WI38 (cell line): ENCODE measurements at regions not wholly inside any gene's neighbourhood (a gene's known extent, or its start where the extent isn't known, plus 50 kb on each side); places are given as distances from the start of the nearest gene placed in this dataset.

Source experiments
- H3K4me3 ChIP-seq: 2 replicates; pipeline ENCODE4 v1.5.1; 2011; ENCODE audit warnings: low read depth, mild to moderate bottlenecking, control low read depth, low read length
- CTCF ChIP-seq: IDR thresholded peaks from 2 replicates; pipeline ENCODE4 v1.5.1; 2012; ENCODE audit warnings: low read depth, mild to moderate bottlenecking, control low read depth, low read length

- H3K4me3 ChIP-seq: no peak overlapping the region
- no peak for TF ChIP-seq CTCF
Measured at GRCh38 chr20:40956542-40957264, 71.9 kb upstream of the TOP1 start.

GRCh38 chr20:40957265-40957760, 71.3 kb upstream of the TOP1 start:
- H3K4me3 ChIP-seq: no peak overlapping the region
- no peak for TF ChIP-seq CTCF

GRCh38 chr20:40958598-40958997, 70.0 kb upstream of the TOP1 start:
- no peak for TF ChIP-seq CTCF
- H3K4me3 ChIP-seq: no peak overlapping the region

- no peak overlapping the region for H3K4me3 ChIP-seq
- TF ChIP-seq CTCF: no peak
Measured at GRCh38 chr20:40959325-40960092, 69.1 kb upstream of the TOP1 start.

- TF ChIP-seq CTCF: no peak
- no peak overlapping the region for H3K4me3 ChIP-seq
Measured at GRCh38 chr20:40960101-40960500, 68.5 kb upstream of the TOP1 start.

GRCh38 chr20:40960521-40960956, 68.1 kb upstream of the TOP1 start:
- no peak overlapping the region for H3K4me3 ChIP-seq
- TF ChIP-seq CTCF: no peak

- TF ChIP-seq CTCF: no peak
- no peak overlapping the region for H3K4me3 ChIP-seq
Measured at GRCh38 chr20:40961176-40961575, 67.4 kb upstream of the TOP1 start.
